ENCODE measurements at regions not wholly inside any gene's neighbourhood (a gene's known extent, or its start where the extent isn't known, plus 50 kb on each side); places are given as distances from the start of the nearest gene placed in this dataset.

DNA sequence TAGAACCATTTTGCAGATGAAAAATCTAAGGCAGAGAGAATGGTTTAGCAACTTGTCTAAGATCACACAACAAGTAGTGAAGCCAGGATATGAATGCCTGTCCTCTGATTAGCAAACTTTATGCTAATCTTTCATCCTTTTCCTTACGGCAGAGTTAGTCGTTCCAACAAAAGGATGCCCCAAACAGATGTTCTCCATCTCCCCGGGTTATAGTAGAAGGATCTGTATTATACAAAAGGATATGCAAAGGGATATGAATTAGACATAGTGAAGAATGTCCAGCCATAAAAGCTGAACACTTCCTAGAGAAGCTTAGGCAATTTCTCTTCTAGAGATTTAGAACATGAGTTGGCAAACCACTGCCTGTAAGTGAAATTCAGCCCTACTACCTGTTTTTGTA, 291.6 kb upstream of the DUSP10 start:
- TF ChIP-seq CTCF (conservative IDR thresholded peaks at IDR 0.05; ENCODE audit: low read length) (no peak), EZH2phosphoT487 (IDR thresholded peaks at IDR 0.05; ENCODE audit: borderline replicate concordance) (no peak)
